Activated CD8-positive, alpha-beta memory T cell treated with anti-CD3 and anti-CD28 coated beads, Interleukin-2, amount 50 U/mL, for 1 hour (primary cell): ENCODE measurements at regions not wholly inside any gene's neighbourhood (a gene's known extent, or its start where the extent isn't known, plus 50 kb on each side); places are given as distances from the start of the nearest gene placed in this dataset.

Source experiments
- DNase-seq: peaks from one replicate; pipeline ENCODE4 v3.0.0-alpha.2; 2020; ENCODE audit errors: extremely low read depth

- no peak for DNase-seq
Measured at GRCh38 chr2:133838642-133839365, 270.5 kb upstream of the NCKAP5 start.

- DNase-seq: no peak
Measured at GRCh38 chr2:133839677-133840076, 271.4 kb upstream of the NCKAP5 start.

GRCh38 chr2:133840761-133841160, 272.5 kb upstream of the NCKAP5 start:
- DNase-seq: no peak

GRCh38 chr2:133841900-133842299, 273.6 kb upstream of the NCKAP5 start:
- no peak for DNase-seq

- DNase-seq: no peak
Measured at GRCh38 chr2:133842446-133842845, 274.2 kb upstream of the NCKAP5 start.

- DNase-seq: no peak
Measured at GRCh38 chr2:133843091-133843490, 274.8 kb upstream of the NCKAP5 start.

- no peak for DNase-seq
Measured at GRCh38 chr2:133843551-133843950, 275.3 kb upstream of the NCKAP5 start.

GRCh38 chr2:133844214-133844892, 276.1 kb upstream of the NCKAP5 start:
- DNase-seq: peak; percentile 7

- DNase-seq: no peak
Measured at GRCh38 chr2:133846476-133846875, 278.2 kb upstream of the NCKAP5 start.

- DNase-seq: no peak
Measured at GRCh38 chr2:133847591-133847990, 279.3 kb upstream of the NCKAP5 start.

- no peak for DNase-seq
Measured at GRCh38 chr2:133848111-133848649, 279.9 kb upstream of the NCKAP5 start.

- no peak for DNase-seq
Measured at GRCh38 chr2:133849341-133849740, 281.1 kb upstream of the NCKAP5 start.

GRCh38 chr2:133854603-133855200, 286.4 kb upstream of the NCKAP5 start:
- DNase-seq: no peak

- no peak for DNase-seq
Measured at GRCh38 chr2:133855526-133855925, 287.3 kb upstream of the NCKAP5 start.

- DNase-seq: no peak
Measured at GRCh38 chr2:133856678-133857077, 288.4 kb upstream of the NCKAP5 start.

- no peak for DNase-seq
Measured at GRCh38 chr2:133859578-133859977, 291.3 kb upstream of the NCKAP5 start.

GRCh38 chr2:133862400-133862977, 294.2 kb upstream of the NCKAP5 start:
- no peak for DNase-seq

GRCh38 chr2:133863106-133863800, 295.0 kb upstream of the NCKAP5 start:
- no peak for DNase-seq

GRCh38 chr2:133865141-133865540, 296.9 kb upstream of the NCKAP5 start:
- DNase-seq: no peak

GRCh38 chr2:133867166-133867565, 298.9 kb upstream of the NCKAP5 start:
- no peak for DNase-seq

GRCh38 chr2:133871545-133872209, 303.4 kb upstream of the NCKAP5 start:
- DNase-seq: no peak
